Tibial nerve (tissue), 4 donors: ENCODE measurements at regions not wholly inside any gene's neighbourhood (a gene's known extent, or its start where the extent isn't known, plus 50 kb on each side); places are given as distances from the start of the nearest gene placed in this dataset.
A peak's percentile ranks its signal among the peaks of the same experiment; 100 is the strongest.

Experiments used
- DNase-seq, 2 donors: peaks; one replicate each; pipeline ENCODE4 v3.0.0-alpha.2; 2019; ENCODE audit warnings: low spot score in 2 of 2
- H3K27ac ChIP-seq, 4 donors: fragments of 200-600 bp; sonication (generic) in 3 of 4; one replicate each; pipeline ENCODE4 v1.5.1; 2017 to 2019; ENCODE audit warnings: mild to moderate bottlenecking in 1 of 4
- H3K27me3 ChIP-seq, 2 donors: fragments of 200-600 bp; sonication (generic) in 1 of 2; one replicate each; pipeline versions ENCODE4 v1.5.1 to v1.6.0; 2017 to 2019
- H3K36me3 ChIP-seq, 3 donors: fragments of 200-600 bp; sonication (generic); one replicate each; pipeline ENCODE4 v1.5.1; 2018 to 2019
- H3K4me1 ChIP-seq, 4 donors: fragments of 200-600 bp; sonication (generic) in 3 of 4; one replicate each; pipeline ENCODE4 v1.5.1; 2017 to 2019
- H3K4me3 ChIP-seq, 4 donors: fragments of 200-600 bp; sonication (generic) in 3 of 4; one replicate each; pipeline ENCODE4 v1.5.1; 2017 to 2019; ENCODE audit warnings: mild to moderate bottlenecking in 1 of 4, moderate library complexity in 1 of 4
- H3K9me3 ChIP-seq, 4 donors: fragments of 200-600 bp; sonication (generic) in 3 of 4; one replicate each; pipeline ENCODE4 v1.5.1; 2017 to 2019
- CTCF ChIP-seq, 5 experiments: fragments of 200-600 bp in 3 of 5; fragments of 450-650 bp in 2 of 5; sonication (generic) in 3 of 5; IDR thresholded peaks; one replicate each; pipeline ENCODE4 v1.5.1; 2016 to 2019; ENCODE audit warnings: antibody characterized with exemption in 5 of 5, mild to moderate bottlenecking in 3 of 5, moderate library complexity in 2 of 5
- EP300 ChIP-seq, 2 donors: sonication (generic); formaldehyde crosslinking; IDR thresholded peaks; one replicate each; pipeline ENCODE4 v1.6.1; 2017; ENCODE audit warnings: antibody characterized with exemption in 2 of 2, mild to moderate bottlenecking in 1 of 2
- POLR2A ChIP-seq, 2 donors: fragments of 450-650 bp; IDR thresholded peaks; one replicate each; pipeline ENCODE4 v1.6.1; 2017; ENCODE audit warnings: antibody characterized with exemption in 2 of 2, mild to moderate bottlenecking in 2 of 2, moderate library complexity in 2 of 2
- WGBS, 2 donors: methylation state at CpG; one replicate each; pipeline ENCODE4 v1.1.5; 2018; 5-methylcytosine and 5-hydroxymethylcytosine counted together

- 57 to 58% methylated on average over 8 of the region's 8 CpGs for WGBS, 2 donors
- peaks cover 0 to 64% (median 5%) of the 10 kb centered on the region in 3 donors for H3K36me3 ChIP-seq
- TF ChIP-seq CTCF (IDR thresholded peaks at IDR 0.05) (no peak), EP300 (IDR thresholded peaks at IDR 0.05) (no peak), POLR2A (IDR thresholded peaks at IDR 0.05) (no peak)
- peaks cover 0 to 14% (median 0%) of the 10 kb centered on the region in 4 donors for H3K4me1 ChIP-seq
- DNase-seq: no peak
- H3K4me3 ChIP-seq: no peak overlapping the region
- no peaks in the 10 kb centered on the region for H3K9me3 ChIP-seq
- H3K27me3 ChIP-seq: no peaks in the 10 kb centered on the region
- H3K27ac ChIP-seq: peak overlapping the region in 3 of 4 donors; percentile 13 to 58 (median 15)
Observed at GRCh38 chr6:144559865-144560593, 274.9 kb downstream of the UTRN start.

- TF ChIP-seq EP300 (IDR thresholded peaks at IDR 0.05) (no peak), POLR2A (IDR thresholded peaks at IDR 0.05) (no peak), CTCF (IDR thresholded peaks at IDR 0.05) (no peak)
- WGBS, 2 donors: 94 to 98% methylated on average over 2 of the region's 2 CpGs
- Histone ChIP-seq H3K27me3 (no peaks in the 10 kb centered on the region), H3K4me3 (no peak overlapping the region), H3K36me3 (peaks cover 0 to 57% (median 0%) of the 10 kb centered on the region in 3 donors), H3K27ac (no peak overlapping the region), H3K4me1 (peaks cover 0 to 14% (median 0%) of the 10 kb centered on the region in 4 donors), H3K9me3 (no peaks in the 10 kb centered on the region)
- DNase-seq: no peak
Observed at GRCh38 chr6:144561455-144562043, 276.4 kb downstream of the UTRN start.

- H3K27ac ChIP-seq: no peak overlapping the region
- no peak overlapping the region for H3K4me3 ChIP-seq
- 87 to 96% methylated on average over 2 of the region's 2 CpGs for WGBS, 2 donors
- no peaks in the 10 kb centered on the region for H3K27me3 ChIP-seq
- H3K4me1 ChIP-seq: peaks cover 0 to 13% (median 0%) of the 10 kb centered on the region in 4 donors
- no peaks in the 10 kb centered on the region for H3K9me3 ChIP-seq
- no peak for DNase-seq
- TF ChIP-seq POLR2A (IDR thresholded peaks at IDR 0.05) (no peak), EP300 (IDR thresholded peaks at IDR 0.05) (no peak), CTCF (IDR thresholded peaks at IDR 0.05) (no peak)
- H3K36me3 ChIP-seq: peaks cover 0 to 44% (median 0%) of the 10 kb centered on the region in 3 donors
Observed at GRCh38 chr6:144564202-144564601, 279.1 kb downstream of the UTRN start.

DNA sequence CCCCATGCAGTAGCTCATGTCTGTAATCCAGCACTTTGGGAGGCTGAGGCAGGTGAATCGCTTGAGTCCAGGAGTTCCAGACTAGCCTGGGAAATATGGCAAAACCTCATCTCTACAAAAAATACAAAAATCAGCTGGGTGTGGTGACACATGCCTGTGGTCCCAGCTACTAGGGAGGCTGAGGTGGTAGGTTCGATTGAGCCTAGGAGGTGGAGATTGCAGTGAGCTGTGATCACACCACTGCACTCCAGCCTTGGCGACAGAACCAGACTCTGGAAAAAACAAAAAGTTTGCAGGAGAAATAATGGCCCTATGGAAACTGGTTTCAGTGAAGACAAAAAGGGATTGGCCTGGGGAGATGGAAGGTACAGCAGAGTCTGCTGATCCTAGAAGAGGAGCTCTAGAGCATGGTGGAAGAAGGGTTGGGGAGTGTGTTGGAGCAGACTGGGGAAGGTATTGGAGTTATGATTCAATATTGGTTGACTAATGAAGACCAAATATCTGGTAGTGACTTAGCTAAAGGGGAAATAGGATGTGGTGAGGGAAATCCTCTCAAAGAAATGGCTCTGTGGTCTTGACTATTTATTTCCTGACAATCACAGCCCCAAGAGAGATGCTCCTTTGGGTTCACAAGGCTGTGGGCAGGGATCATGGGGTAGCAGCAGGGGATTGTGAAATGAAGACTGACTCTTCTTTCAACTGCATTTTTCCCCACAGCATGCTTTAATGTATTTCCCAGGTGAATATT is 281.9 kb downstream of the UTRN start:
- TF ChIP-seq CTCF (IDR thresholded peaks at IDR 0.05) (no peak), POLR2A (IDR thresholded peaks at IDR 0.05) (no peak), EP300 (IDR thresholded peaks at IDR 0.05) (no peak)
- no peak overlapping the region for H3K4me3 ChIP-seq

More for the DNA sequence above, 281.9 kb downstream of the UTRN start:
- no peak for DNase-seq
- H3K27me3 ChIP-seq: no peaks in the 10 kb centered on the region
- WGBS, 2 donors: 95 to 96% methylated on average over 3 of the region's 3 CpGs
- H3K9me3 ChIP-seq: no peaks in the 10 kb centered on the region
- peaks cover 0 to 58% (median 0%) of the 10 kb centered on the region in 3 donors for H3K36me3 ChIP-seq
- H3K4me1 ChIP-seq: no peaks in the 10 kb centered on the region
- no peak overlapping the region for H3K27ac ChIP-seq
